ENCODE measurements at regions not wholly inside any gene's neighbourhood (a gene's known extent, or its start where the extent isn't known, plus 50 kb on each side); places are given as distances from the start of the nearest gene placed in this dataset.

GRCh38 chr2:220181165-220181564 is 553.7 kb downstream of the SLC4A3 start:
- DNase-seq, result no peak

GRCh38 chr2:220182790-220183189 is 555.4 kb downstream of the SLC4A3 start:
- no peak for DNase-seq

- DNase-seq, result no peak
These were observed 558.4 kb downstream of the SLC4A3 start for GRCh38 chr2:220185766-220186305.

- no peak for DNase-seq
These were observed 560.6 kb downstream of the SLC4A3 start for GRCh38 chr2:220188031-220188430.

GRCh38 chr2:220191031-220191430 is 563.6 kb downstream of the SLC4A3 start:
- no peak for DNase-seq

- DNase-seq, result no peak
These were observed 564.3 kb downstream of the SLC4A3 start for GRCh38 chr2:220191737-220192136.

GRCh38 chr2:220192994-220193753 is 565.7 kb downstream of the SLC4A3 start:
- DNase-seq, result no peak

GRCh38 chr2:220194630-220195584 is 567.5 kb downstream of the SLC4A3 start:
- no peak for DNase-seq

GRCh38 chr2:220198896-220199295 is 571.5 kb downstream of the SLC4A3 start:
- DNase-seq, result no peak

GRCh38 chr2:220202066-220202465 is 574.6 kb downstream of the SLC4A3 start:
- no peak for DNase-seq

- no peak for DNase-seq
These were observed 581.7 kb downstream of the SLC4A3 start for GRCh38 chr2:220209093-220209492.

GRCh38 chr2:220209751-220210150 is 582.3 kb downstream of the SLC4A3 start:
- DNase-seq, result no peak

GRCh38 chr2:220212296-220213080 is 585.1 kb downstream of the SLC4A3 start:
- no peak for DNase-seq

- no peak for DNase-seq
These were observed 588.4 kb downstream of the SLC4A3 start for GRCh38 chr2:220215785-220216184.

- DNase-seq, result no peak
These were observed 591.9 kb downstream of the SLC4A3 start for GRCh38 chr2:220219371-220219770.

GRCh38 chr2:220220009-220220408 is 592.6 kb downstream of the SLC4A3 start:
- DNase-seq, result no peak

- no peak for DNase-seq
These were observed 594.6 kb downstream of the SLC4A3 start for GRCh38 chr2:220221992-220222391.

- no peak for DNase-seq
These were observed 597.5 kb downstream of the SLC4A3 start for GRCh38 chr2:220224691-220225543.

GRCh38 chr2:220226076-220226475 is 598.6 kb downstream of the SLC4A3 start:
- DNase-seq, result no peak

- DNase-seq, result no peak
These were observed 599.1 kb downstream of the SLC4A3 start for GRCh38 chr2:220226546-220226945.

- no peak for DNase-seq
These were observed 600.0 kb downstream of the SLC4A3 start for GRCh38 chr2:220227266-220227920.

Measured in CD4-positive, alpha-beta T cell treated with Interleukin-12 subunit alpha and Interleukin-12 subunit beta, for 1 hour (primary cell).